HUES64 (cell line): ENCODE measurements at regions not wholly inside any gene's neighbourhood (a gene's known extent, or its start where the extent isn't known, plus 50 kb on each side); places are given as distances from the start of the nearest gene placed in this dataset.

ENCODE experiments used
- H3K27ac ChIP-seq: 2 replicates; pipeline ENCODE4 v1.7.0; 2013; ENCODE audit warnings: low read depth, low read length, inconsistent platforms
- H3K27me3 ChIP-seq: 2 replicates; pipeline ENCODE4 v1.6.1; 2013; ENCODE audit warnings: mild to moderate bottlenecking, low read length; ENCODE audit not compliant: insufficient read depth
- H3K36me3 ChIP-seq: 2 replicates; pipeline ENCODE4 v1.6.1; 2013; ENCODE audit warnings: mild to moderate bottlenecking, low read length; ENCODE audit not compliant: insufficient read depth
- H3K4me1 ChIP-seq: 2 replicates; pipeline ENCODE4 v1.6.1; 2013; ENCODE audit warnings: mild to moderate bottlenecking, low read length, moderate library complexity; ENCODE audit not compliant: insufficient read depth
- H3K4me3 ChIP-seq: 2 replicates; pipeline ENCODE4 v1.5.1; 2013; ENCODE audit warnings: mild to moderate bottlenecking, low read length, moderate library complexity
- H3K9ac ChIP-seq: 2 replicates; pipeline ENCODE4 v1.6.1; 2013; ENCODE audit warnings: mild to moderate bottlenecking, low read depth, low read length
- H3K9me3 ChIP-seq: 2 replicates; pipeline ENCODE4 v1.6.1; 2013; ENCODE audit warnings: low read depth, low read length; ENCODE audit not compliant: insufficient read depth
- WGBS: fragments of 150-250, 120-280 bp; methylation state at CpG from one replicate; pipeline ENCODE4 v1.1.7; 2013; ENCODE audit warnings: missing lambda C conversion rate; 5-methylcytosine and 5-hydroxymethylcytosine counted together

GRCh38 chr17:77409282-77410161 lies 268.8 kb downstream of the SEC14L1 start:
- Histone ChIP-seq H3K36me3 (peaks cover 5% of the 10 kb centered on the region; the same call in 1 of the 2 replicates), H3K9ac (0 out of 2 replicates have a peak overlapping the region, but pooled peaks have one; percentile 27)
- WGBS = 51% methylated on average over 34 of the region's 34 CpGs

DNA sequence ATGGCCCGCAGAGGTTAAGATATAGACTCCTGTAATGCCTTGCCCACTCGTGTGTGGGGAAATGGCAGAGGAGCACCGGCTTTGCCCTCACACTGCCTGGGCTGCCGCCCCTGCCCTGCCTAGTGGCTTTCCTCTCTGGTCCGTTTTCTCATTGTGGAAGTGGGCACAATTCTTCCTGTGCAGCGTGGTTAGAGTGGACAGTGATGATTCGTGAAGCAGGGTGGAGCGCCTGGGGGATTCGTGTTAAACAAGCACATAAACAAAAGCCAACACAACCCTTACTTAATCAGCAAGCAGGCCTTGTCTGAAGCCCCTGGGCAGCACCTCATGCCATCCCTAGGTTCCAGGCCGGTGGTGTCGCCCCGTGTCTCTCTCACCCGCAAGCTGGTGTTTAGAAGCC lies 269.7 kb downstream of the SEC14L1 start:
- H3K9me3 ChIP-seq = no peaks in the 10 kb centered on the region
- H3K4me3 ChIP-seq = no peak overlapping the region
- 96% methylated on average over 13 of the region's 13 CpGs for WGBS
- H3K27ac ChIP-seq = no peak overlapping the region
- peaks cover 5% of the 10 kb centered on the region; the same call in 1 of the 2 replicates for H3K36me3 ChIP-seq
- no peaks in the 10 kb centered on the region for H3K27me3 ChIP-seq
- no peak overlapping the region for H3K9ac ChIP-seq
- H3K4me1 ChIP-seq = peaks cover 17% of the 10 kb centered on the region

More at GRCh38 chr17:77409282-77410161, 268.8 kb downstream of the SEC14L1 start:
- Histone ChIP-seq H3K4me1 (peaks cover 17% of the 10 kb centered on the region), H3K4me3 (no peak overlapping the region), H3K27ac (no peak overlapping the region), H3K9me3 (no peaks in the 10 kb centered on the region), H3K27me3 (no peaks in the 10 kb centered on the region)

- no peaks in the 10 kb centered on the region for H3K27me3 ChIP-seq
- H3K4me1 ChIP-seq = peaks cover 14% of the 10 kb centered on the region
- peaks cover 5% of the 10 kb centered on the region; the same call in 1 of the 2 replicates for H3K36me3 ChIP-seq
- no peak overlapping the region for H3K9ac ChIP-seq
- 95% methylated on average over 15 of the region's 15 CpGs for WGBS
- H3K27ac ChIP-seq = no peak overlapping the region
- no peaks in the 10 kb centered on the region for H3K9me3 ChIP-seq
- H3K4me3 ChIP-seq = no peak overlapping the region
Measured at GRCh38 chr17:77414811-77415400, 274.1 kb downstream of the SEC14L1 start.

DNA sequence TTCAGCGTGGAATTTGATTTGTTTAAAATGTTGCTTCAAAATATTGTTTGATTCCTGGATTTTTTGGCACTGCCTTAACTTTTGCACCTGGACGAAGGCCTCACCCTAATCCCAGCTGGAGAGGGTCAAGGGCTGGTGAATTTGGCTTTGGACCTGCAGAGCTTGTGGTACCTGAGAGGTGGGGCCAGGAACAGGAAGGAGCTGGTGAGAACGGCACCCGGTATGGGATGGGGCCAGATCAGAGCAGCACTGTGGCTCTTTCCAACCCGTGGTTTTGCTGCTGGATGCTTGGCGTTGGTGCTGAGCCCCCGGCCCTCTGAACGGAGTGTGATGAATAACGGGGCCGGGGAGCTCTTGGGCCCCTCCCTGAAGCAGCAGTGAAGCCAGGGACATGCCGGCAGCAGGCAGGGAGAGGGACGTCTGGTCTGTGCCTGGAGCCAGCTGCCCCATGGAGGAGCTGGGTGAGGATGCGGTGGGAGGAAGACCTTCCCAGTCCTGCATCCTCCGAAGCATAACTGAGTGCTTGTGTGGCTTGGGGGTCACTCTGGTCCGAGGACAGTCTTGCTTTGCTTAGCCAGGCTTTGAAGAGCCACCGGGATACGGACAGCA lies 275.4 kb downstream of the SEC14L1 start:
- no peak overlapping the region for H3K4me3 ChIP-seq
- H3K9ac ChIP-seq = no peak overlapping the region
- H3K36me3 ChIP-seq = no peaks in the 10 kb centered on the region
- no peak overlapping the region for H3K27ac ChIP-seq
- 86% methylated on average over 17 of the region's 17 CpGs for WGBS
- H3K27me3 ChIP-seq = no peaks in the 10 kb centered on the region
- no peaks in the 10 kb centered on the region for H3K9me3 ChIP-seq
- peaks cover 27% of the 10 kb centered on the region for H3K4me1 ChIP-seq

DNA sequence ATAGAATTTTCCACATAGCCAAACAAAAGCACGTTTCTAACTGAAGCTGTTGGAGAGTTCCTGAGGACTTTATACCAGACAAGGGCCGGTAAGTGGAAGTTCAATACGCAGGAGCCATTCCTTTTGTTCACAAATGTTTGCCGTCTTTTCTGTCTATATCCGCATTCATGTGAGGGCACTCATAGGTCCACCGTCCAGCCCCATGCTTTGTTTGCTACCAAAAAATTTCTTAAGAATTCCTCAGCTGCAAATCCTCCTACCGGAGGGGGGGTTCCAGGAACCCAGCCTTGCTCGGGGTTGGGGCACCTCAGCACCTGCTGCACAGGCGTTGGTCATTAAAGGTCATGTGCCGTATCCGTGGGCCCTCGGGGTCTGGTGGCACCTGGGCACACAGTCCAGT lies 276.8 kb downstream of the SEC14L1 start:
- H3K4me3 ChIP-seq = no peak overlapping the region
- H3K27me3 ChIP-seq = no peaks in the 10 kb centered on the region
- no peak overlapping the region for H3K27ac ChIP-seq
- no peaks in the 10 kb centered on the region for H3K9me3 ChIP-seq
- H3K9ac ChIP-seq = no peak overlapping the region
- WGBS = 95% methylated on average over 12 of the region's 12 CpGs
- H3K4me1 ChIP-seq = peaks cover 38% of the 10 kb centered on the region
- H3K36me3 ChIP-seq = no peaks in the 10 kb centered on the region

- Histone ChIP-seq H3K9me3 (no peaks in the 10 kb centered on the region), H3K4me1 (peaks cover 40% of the 10 kb centered on the region), H3K27ac (peak overlapping the region; percentile 18; the same call in 1 of the 2 replicates), H3K4me3 (no peak overlapping the region), H3K36me3 (no peaks in the 10 kb centered on the region), H3K27me3 (no peaks in the 10 kb centered on the region), H3K9ac (no peak overlapping the region)
- 86% methylated on average over 12 of the region's 12 CpGs for WGBS
Measured at GRCh38 chr17:77418609-77419008, 277.8 kb downstream of the SEC14L1 start.

DNA sequence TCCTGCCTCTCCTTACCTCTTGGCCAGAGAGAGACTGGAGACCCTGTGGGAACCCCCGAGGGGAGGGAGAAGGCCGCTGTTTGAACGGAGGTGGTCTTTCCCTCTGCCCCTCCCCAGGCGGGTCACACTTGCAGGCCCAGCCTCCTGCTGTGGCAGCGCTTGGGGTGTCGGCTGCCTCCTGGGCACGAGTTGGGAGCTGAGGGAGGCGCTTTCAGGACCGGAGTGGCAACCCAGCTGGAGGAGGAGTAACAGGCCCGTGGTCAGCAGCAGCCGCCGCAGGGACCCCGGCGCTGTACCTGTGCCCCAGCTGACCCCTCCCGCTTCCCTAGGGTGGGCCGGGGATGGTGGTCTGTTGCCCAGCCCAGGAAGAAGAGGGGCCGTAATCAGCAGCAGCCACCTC lies 278.3 kb downstream of the SEC14L1 start:
- Histone ChIP-seq H3K36me3 (no peaks in the 10 kb centered on the region), H3K4me3 (no peak overlapping the region), H3K9ac (no peak overlapping the region), H3K4me1 (peaks cover 43% of the 10 kb centered on the region), H3K9me3 (no peaks in the 10 kb centered on the region), H3K27ac (peak overlapping the region; percentile 67; the same call in 1 of the 2 replicates), H3K27me3 (no peaks in the 10 kb centered on the region)
- 50% methylated on average over 17 of the region's 17 CpGs for WGBS

- H3K36me3 ChIP-seq = no peaks in the 10 kb centered on the region
- peaks cover 43% of the 10 kb centered on the region for H3K4me1 ChIP-seq
- no peak overlapping the region for H3K4me3 ChIP-seq
- H3K27me3 ChIP-seq = no peaks in the 10 kb centered on the region
- no peaks in the 10 kb centered on the region for H3K9me3 ChIP-seq
- peak overlapping the region; percentile 67; the same call in 1 of the 2 replicates for H3K27ac ChIP-seq
- no peak overlapping the region for H3K9ac ChIP-seq
- WGBS = 22% methylated on average over 17 of the region's 17 CpGs
Measured at GRCh38 chr17:77419547-77420094, 278.9 kb downstream of the SEC14L1 start.

DNA sequence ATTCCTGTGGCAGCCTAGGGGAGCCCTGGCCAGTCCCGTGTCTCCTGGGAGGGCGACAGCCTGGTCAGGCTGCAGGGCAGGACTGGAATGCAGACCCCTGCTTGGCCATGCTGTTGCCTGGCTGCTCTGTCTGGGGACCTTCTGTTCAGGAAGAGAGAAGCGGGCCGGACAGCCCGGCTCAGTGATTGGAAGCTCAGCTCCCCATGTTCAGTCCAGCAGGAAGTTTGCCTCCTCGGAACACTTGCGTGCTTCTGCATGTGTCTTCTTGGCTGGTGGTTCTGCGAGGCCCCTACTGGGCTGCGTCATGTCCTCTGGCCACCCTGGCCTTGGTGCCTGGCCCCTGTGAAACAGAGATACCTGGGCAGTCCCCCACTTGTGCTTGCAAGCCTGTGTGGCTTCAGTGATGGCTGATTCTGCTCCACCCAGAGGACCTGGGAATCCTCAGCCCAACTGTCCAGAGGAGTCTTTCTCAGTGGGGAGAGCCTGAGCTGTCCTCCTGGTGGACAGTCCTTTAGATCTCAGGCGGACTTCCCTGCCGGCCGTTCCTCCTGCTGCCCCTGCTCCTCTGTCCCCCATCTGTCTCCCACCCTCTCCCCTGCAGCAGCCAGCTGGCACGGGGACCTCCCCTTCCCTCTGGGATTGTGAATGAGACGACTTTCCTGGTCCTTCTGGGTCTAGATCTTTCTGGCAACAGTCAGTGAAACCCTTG lies 279.5 kb downstream of the SEC14L1 start:
- H3K36me3 ChIP-seq = no peaks in the 10 kb centered on the region
- no peak overlapping the region for H3K9ac ChIP-seq
- H3K4me1 ChIP-seq = peaks cover 43% of the 10 kb centered on the region
- H3K27ac ChIP-seq = peak overlapping the region; percentile 76
- H3K4me3 ChIP-seq = no peak overlapping the region
- no peaks in the 10 kb centered on the region for H3K9me3 ChIP-seq
- no peaks in the 10 kb centered on the region for H3K27me3 ChIP-seq
- WGBS = 74% methylated on average over 14 of the region's 14 CpGs

DNA sequence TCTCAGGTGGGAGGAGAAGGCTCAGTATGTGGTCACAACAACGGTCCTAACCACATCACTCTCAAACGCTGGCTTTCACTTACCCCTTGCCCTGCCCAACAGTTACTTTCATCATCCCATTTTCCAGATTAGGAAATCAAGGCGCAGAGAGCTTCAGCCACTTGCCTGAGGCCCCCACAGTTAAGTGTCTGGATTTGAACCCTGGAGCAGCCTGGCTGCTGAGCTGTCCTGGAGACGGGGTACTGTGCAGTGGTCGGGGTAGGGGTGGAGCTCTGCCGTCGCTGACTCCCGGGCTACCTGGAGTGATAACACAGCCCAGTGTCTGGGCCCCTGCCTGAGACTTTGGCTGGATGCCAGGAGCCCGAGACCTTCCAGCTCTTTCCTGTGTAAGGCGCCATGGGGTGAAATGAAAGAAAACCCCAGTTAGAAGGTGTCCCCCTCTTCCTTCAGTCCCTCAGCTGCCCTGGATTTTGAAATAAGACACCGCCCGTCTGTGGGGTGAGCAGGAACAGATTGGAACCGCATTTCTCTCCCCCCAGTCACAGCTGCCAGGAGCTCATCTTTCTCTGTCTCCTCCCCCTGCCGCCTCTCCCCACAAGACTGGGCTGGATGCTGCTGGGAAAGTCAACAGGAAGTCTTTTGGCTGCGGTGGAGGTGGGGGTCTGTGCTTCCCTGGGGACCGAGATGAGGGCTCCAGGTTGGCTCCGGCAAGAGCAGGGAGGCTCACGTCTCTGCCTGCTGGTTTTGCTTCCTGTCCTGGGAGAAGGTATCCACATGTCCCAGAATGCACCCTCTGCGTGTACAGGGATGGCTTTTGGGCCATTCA lies 280.2 kb downstream of the SEC14L1 start:
- no peaks in the 10 kb centered on the region for H3K9me3 ChIP-seq
- WGBS = 29% methylated on average over 17 of the region's 19 CpGs
- peaks cover 49% of the 10 kb centered on the region for H3K4me1 ChIP-seq
- peak overlapping the region; percentile 34; the same call in 1 of the 2 replicates for H3K9ac ChIP-seq
- H3K4me3 ChIP-seq = no peak overlapping the region; the same call in 1 of the 2 replicates
- H3K27ac ChIP-seq = peak overlapping the region; percentile 76
- H3K27me3 ChIP-seq = no peaks in the 10 kb centered on the region
- H3K36me3 ChIP-seq = no peaks in the 10 kb centered on the region
